ENCODE measurements at regions not wholly inside any gene's neighbourhood (a gene's known extent, or its start where the extent isn't known, plus 50 kb on each side); places are given as distances from the start of the nearest gene placed in this dataset.

- no peak for DNase-seq (ENCODE audit: low read depth)
These were observed 848.0 kb downstream of the TUSC7 start for GRCh38 chr3:117557464-117558090.

- no peak for DNase-seq (ENCODE audit: low read depth)
These were observed 849.1 kb downstream of the TUSC7 start for GRCh38 chr3:117558681-117559080.

GRCh38 chr3:117562000-117562399 lies 852.4 kb downstream of the TUSC7 start:
- no peak for DNase-seq (ENCODE audit: low read depth)

GRCh38 chr3:117563063-117563462 lies 853.5 kb downstream of the TUSC7 start:
- DNase-seq (ENCODE audit: low read depth), result peak; percentile 0

- DNase-seq (ENCODE audit: low read depth), result no peak
These were observed 856.2 kb downstream of the TUSC7 start for GRCh38 chr3:117565777-117566176.

- DNase-seq (ENCODE audit: low read depth), result no peak
These were observed 857.3 kb downstream of the TUSC7 start for GRCh38 chr3:117566926-117567325.

- DNase-seq (ENCODE audit: low read depth), result no peak
These were observed 857.8 kb downstream of the TUSC7 start for GRCh38 chr3:117567382-117567781.

- DNase-seq (ENCODE audit: low read depth), result no peak
These were observed 858.3 kb downstream of the TUSC7 start for GRCh38 chr3:117567906-117568305.

- DNase-seq (ENCODE audit: low read depth), result no peak
These were observed 863.2 kb downstream of the TUSC7 start for GRCh38 chr3:117572786-117573185.

- no peak for DNase-seq (ENCODE audit: low read depth)
These were observed 871.2 kb downstream of the TUSC7 start for GRCh38 chr3:117580806-117581205.

- no peak for DNase-seq (ENCODE audit: low read depth)
These were observed 876.6 kb downstream of the TUSC7 start for GRCh38 chr3:117586161-117586560.

GRCh38 chr3:117587416-117587815 lies 877.8 kb downstream of the TUSC7 start:
- no peak for DNase-seq (ENCODE audit: low read depth)

GRCh38 chr3:117589454-117589853 lies 879.9 kb downstream of the TUSC7 start:
- no peak for DNase-seq (ENCODE audit: low read depth)

GRCh38 chr3:117595615-117596014 lies 886.0 kb downstream of the TUSC7 start:
- DNase-seq (ENCODE audit: low read depth), result no peak

- no peak for DNase-seq (ENCODE audit: low read depth)
These were observed 886.9 kb downstream of the TUSC7 start for GRCh38 chr3:117596503-117596902.

GRCh38 chr3:117597865-117598264 lies 888.3 kb downstream of the TUSC7 start:
- DNase-seq (ENCODE audit: low read depth), result no peak

- DNase-seq (ENCODE audit: low read depth), result no peak
These were observed 890.5 kb downstream of the TUSC7 start for GRCh38 chr3:117600112-117600511.

GRCh38 chr3:117600666-117601065 lies 891.1 kb downstream of the TUSC7 start:
- peak; percentile 0 for DNase-seq (ENCODE audit: low read depth)

- DNase-seq (ENCODE audit: low read depth), result no peak
These were observed 892.6 kb downstream of the TUSC7 start for GRCh38 chr3:117602058-117602644.

GRCh38 chr3:117603097-117603496 lies 893.5 kb downstream of the TUSC7 start:
- DNase-seq (ENCODE audit: low read depth), result no peak

GRCh38 chr3:117606866-117607265 lies 897.3 kb downstream of the TUSC7 start:
- no peak for DNase-seq (ENCODE audit: low read depth)

- DNase-seq (ENCODE audit: low read depth), result no peak
These were observed 899.8 kb downstream of the TUSC7 start for GRCh38 chr3:117609330-117609729.

- no peak for DNase-seq (ENCODE audit: low read depth)
These were observed 900.6 kb downstream of the TUSC7 start for GRCh38 chr3:117610156-117610555.

GRCh38 chr3:117611211-117611610 lies 901.6 kb downstream of the TUSC7 start:
- no peak for DNase-seq (ENCODE audit: low read depth)
